T-helper 1 cell treated with Interleukin-12 subunit alpha and Interleukin-12 subunit beta and Interleukin-4 antibody, amounts not matched to agents 30 ng/mL and 1 ng/mL, for 36 hours (primary cell): ENCODE measurements at regions not wholly inside any gene's neighbourhood (a gene's known extent, or its start where the extent isn't known, plus 50 kb on each side); places are given as distances from the start of the nearest gene placed in this dataset.
"Not testable (repeated sequence)": the region's sequence is repeated elsewhere in the genome, so short reads cannot be mapped to it uniquely, and the experiment has no call there.

Experiments used
- intact Hi-C: fragments of 100-400 bp; cut with micrococcal nuclease; formaldehyde crosslinking; loops from one replicate; pipeline ENCODE4 v1.15.1; 2024

DNA sequence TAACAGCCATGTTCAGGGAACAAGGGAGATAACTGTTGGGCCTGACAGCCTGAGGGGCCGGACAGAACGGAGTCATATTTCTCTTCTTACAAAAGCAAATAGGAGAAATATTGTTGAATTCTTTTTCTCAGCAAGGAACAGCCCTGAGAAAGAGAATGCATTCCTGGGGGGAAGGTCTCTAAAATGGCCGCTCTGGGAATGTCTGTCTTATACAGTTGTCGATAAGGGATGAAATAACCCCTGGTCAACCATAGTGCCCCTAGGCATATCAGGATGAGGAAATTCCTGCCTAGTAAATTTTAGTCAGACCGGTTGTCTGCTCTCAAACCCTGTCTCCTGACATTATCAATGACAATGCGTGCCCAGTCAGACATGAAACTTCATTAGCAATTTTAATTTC is 1925.5 kb downstream of the PCDH7 start:
- intact Hi-C loops = no loop called here

DNA sequence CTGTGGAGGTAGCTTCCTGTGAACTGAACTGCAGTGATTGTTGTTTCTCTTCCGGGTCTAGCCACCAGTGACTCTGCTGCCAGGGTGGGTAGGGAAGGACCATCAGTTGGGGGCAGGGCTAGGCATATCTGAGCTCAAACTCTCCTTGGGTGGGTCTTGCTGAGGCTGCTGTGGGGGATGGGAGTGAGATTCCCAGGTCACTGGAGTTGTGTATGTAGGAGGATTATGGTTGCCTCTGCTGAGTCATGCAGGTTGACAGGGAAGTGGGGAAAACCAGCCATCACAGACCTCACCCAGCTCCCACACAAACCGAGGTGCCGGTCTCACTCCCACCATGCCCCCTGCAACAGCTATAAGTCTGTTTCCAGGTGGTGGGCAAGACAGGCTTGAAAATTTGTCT is 1937.8 kb downstream of the PCDH7 start:
- intact Hi-C loops = no loop called here

DNA sequence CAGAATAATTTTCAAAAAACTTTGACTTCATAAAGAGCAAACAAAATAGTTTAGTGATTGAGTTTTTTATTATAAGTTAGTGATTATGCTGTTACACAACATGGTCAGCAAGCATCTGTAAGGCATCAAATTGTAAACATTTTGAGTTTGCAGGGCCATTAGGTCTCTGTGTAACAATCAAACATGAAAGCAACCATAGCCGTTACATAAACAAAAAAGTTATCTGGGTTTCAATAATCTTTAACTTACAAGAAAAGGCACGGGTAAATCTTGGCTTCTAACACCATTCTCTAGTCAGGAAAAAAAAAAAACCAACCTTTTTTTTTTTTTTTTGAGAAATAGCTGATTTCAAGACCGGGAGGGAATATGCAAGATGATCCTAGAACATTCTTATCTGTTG is 1941.1 kb downstream of the PCDH7 start:
- intact Hi-C loops = no loop called here

DNA sequence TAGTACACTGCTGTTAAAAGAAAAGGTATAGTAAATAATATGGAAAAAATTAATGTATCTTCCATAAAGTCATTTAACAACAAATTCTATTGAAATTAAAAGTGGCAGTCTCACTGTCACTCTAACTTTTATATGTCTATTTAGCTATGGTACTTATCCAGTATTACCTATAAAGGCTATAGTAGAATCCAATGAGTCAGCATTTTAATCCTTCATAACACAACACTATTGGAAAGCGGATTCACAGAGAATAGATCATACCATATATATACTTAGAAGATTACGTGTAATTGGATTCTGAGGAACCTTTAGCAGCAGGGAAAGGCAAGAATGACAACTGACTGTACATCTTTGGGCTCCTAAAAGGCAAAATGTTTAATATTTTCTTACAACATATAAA is 1942.6 kb downstream of the PCDH7 start:
- intact Hi-C loops = no loop called here

DNA sequence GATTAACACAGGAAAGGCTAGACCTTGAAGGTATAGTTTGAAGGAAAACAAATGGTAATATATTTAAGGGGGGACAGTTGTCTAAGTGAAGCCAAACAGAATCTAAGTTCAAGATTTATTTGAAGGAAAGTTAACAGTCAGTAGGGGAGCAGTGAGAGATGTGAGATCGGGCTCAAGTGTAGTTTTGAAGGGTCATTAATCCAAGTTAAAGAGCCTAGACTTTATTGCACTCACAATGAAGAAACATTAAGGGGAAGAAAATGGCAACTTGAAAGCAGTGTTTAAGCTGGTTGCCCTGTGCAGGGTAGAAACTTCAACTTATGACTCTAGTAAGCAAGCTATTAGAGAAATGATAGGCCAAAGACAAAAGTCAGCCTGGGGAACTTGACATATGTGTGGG is 1952.2 kb downstream of the PCDH7 start:
- intact Hi-C loops = no loop called here

DNA sequence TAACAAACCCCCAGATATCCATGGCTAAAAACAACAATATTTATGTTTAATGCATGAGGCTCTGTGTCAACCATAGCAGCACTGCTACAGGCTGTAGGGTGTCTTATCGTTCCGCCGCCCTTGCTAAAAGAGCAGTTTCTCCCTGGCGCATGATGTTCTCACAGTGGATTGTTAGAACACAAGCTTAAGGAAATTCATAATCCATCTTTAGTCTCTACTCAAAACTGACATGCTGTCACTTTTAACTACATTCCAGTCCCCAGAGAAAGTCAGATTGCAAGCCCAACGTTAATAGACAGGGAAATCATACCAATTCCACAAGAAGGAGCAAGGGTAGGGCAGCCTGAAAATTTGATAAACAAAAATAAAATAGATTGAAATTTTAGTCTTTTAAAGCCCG is 1960.8 kb downstream of the PCDH7 start:
- intact Hi-C loops = no loop called here

DNA sequence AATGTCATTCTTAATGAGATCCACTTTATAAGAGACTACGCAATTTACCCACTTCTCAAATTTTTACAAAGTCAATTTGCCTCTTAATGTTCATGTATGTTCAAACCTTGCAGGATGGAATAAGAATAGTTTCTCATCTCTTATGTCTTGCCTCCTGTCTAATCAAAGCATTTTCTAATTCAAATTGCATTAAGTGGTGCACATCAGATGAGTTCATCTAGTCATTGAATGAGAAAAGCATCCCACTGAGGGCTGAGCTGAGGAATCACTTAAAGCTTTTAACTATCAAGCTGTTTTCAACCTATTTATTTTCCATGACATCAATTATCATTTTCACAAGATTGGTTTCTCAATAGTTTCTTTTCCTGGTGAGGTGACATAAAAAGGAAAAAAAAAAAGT is 1964.0 kb downstream of the PCDH7 start:
- intact Hi-C loops = no loop called here

DNA sequence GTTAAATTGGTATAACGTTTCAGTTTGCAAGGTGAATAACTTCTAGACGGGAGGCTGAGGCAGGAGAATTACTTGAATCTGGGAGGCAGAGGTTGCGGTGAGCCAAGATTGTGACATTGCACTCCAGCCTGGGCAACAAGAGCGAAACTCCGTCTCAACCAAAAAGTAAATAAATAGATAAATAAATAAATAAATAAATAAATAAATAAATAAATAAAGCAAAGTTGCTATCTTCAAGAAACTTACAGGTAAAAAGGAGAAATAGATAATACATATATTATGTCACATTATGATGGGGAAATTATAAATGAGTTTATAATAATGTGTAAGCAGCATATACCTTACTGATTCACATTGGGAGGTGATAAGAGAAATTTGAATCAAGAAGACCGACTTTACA is 1966.0 kb downstream of the PCDH7 start:
- intact Hi-C loops = no loop called here

DNA sequence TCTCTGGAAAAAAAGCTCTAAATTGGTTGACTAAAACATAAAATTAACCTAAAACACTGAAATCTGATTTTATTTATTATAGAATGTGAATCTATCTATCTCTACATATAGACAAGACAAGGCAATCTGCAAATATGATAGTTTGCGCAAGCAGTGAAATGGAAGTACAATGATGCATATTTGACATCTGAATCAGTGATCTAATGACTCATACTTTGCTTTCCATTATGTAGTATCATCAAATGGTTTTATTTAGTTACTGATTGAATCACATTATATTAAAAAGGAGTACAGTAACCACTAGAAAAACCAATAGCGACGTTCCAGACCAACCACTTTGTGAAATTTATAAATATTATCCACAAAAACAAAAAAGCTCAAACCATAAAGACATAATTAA is 1969.3 kb downstream of the PCDH7 start:
- intact Hi-C loops = no loop called here

DNA sequence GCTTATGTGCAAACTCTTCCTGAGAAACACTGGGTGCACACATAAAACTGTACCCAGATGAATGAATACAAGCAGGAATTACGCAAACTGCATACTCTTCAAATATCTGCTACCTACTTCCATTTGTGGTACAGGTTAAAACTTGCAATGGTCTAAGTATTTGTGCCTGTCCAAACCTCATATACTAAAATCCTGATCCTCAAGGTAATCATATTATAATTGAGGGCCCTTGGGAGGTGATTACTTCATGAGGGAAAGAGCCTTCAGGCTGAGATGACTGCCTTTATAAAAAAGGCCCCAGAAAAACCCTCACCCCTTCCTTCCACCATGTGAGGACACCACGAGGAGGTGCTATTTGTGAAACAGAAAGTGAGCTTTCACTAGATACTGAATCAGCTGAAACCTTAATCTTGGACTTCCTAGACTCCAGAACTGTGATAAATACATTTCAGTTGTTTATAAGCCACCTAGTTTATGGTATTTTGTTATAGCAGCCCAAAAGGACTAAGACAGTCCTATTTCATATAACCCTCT is 1977.2 kb downstream of the PCDH7 start:
- intact Hi-C loops = no loop called here

DNA sequence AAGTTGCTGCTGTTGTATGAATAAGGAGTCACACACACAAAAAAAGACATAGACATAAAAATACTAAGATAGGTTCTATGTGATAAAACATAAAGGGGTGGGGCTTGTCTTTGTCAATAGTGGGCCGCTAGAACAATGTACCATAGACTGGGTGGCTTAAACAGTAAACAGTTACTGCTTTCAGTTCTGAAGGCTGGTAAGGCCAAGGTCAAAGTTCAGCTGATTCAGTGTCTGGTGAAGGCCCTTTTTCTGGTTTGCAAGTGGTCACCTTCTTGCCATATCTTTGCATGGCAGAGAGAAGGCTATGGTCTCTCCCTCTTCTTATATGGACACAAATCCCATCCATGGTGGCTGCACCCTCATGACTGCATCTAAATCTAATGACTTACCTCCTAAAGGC is 1980.7 kb downstream of the PCDH7 start:
- intact Hi-C loops = no loop called here

DNA sequence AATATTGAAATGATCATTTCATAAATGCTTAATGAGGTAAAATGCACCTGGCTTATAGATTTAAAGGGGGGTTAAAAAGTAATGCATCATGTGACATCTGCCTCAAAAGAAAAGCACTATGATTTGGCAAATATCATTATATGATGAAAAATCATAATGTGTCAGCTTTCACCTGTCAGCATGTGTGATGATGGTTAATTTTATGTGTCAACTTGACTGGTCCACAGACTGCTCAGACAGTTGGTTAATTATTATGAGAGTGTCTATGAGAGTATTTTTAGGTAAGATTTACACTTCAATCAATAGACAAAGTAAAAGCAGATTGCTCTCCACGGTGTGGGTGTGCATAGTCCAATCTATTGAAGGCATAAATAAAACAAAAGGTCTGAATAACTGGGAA is 1986.7 kb downstream of the PCDH7 start:
- intact Hi-C loops = no loop called here

DNA sequence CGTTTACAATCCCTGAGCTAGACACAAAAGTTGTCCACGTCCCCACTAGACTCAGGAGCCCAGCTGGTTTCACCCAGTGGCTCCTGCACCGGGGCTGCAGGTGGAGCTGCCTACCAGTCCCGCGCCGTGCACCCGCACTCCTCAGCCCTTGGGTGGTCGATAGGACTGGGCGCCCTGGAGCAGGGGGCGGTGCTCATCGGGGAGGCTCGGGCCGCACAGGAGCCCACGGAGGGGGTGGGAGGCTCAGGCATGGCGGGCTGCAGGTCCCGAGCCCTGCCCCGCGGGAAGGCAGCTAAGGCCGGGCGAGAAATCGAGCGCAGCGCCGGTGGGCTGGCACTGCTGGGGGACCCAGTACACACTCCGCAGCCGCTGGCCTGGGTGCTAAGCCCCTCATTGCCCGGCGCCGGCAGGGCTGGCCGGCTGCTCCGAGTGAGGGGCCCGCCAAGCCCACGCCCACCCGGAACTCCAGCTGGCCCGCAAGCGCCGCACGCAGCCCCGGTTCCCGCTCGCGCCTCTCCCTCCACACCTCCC is 1996.0 kb downstream of the PCDH7 start:
- intact Hi-C loops = not testable (repeated sequence)

DNA sequence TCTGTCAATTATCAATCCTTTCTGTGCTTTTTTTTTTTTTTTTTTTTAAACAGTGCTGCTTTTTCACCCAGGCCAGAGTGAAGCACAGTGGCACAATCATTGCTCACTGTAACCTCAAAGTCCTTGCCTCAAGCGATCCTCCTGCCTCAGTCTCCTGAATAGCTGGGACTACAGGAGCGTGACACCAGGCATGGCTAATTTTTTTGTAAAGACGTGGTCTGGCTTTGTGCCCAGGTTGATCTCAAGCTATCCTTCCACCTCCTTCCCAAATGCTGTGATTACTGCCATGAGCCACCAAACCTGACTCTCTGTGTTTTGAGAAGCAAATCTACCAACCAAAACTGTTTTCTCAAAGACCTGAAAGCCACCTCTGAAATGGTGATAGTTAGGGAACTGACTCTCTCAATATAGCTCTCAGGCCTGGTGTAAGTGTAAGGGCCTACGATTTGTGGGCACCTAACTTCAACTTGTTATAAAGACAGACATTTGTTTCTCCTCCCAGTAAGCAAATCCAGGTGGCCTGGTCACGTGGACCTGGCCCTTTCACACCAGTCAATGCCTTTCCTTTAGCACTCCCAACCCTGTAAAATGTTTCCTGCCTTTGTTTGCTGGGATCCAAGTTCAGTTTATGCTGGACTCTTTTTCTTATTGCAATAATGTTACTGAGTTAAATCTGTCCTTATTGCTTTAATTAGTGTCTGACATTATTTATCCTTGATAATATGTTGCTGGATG is 2015.9 kb downstream of the PCDH7 start:
- intact Hi-C loops = no loop called here

DNA sequence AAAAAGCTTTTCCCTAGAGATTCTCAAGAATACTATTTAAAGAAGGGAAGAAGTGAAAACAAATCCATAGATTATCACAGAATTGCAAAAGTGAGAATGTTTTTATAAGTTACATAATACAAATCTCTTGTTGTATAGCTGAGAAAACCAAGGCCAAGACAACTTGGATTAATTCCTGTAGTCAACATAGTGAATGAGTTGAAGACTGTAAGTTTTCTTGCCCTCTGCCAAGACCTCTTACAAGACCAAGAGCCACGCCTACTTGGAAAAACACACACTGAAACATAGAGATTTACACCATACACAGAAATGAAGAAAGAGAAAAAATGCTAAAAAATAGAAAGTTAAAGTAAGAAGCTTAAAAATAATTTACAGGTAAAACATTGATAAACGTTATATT is 2024.0 kb downstream of the PCDH7 start:
- intact Hi-C loops = no loop called here

DNA sequence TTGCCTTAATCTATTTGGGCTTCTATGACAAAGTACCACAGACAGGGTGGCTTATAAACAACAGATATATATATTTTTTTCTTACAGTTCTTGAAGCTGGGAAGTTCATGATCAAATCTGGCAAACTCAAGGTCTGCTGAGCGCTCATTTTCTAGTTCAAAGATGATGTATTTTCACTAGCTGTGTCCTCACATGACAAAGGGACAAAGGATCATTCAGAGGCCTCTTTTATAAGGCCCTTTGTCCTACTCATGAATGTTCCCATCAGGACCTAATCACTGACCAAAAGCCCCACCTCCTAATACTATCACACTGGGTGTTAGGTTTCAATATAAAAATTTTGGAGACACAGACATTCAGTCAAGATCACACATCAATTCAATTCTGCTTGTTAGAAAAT is 2025.2 kb downstream of the PCDH7 start:
- intact Hi-C loops = no loop called here

DNA sequence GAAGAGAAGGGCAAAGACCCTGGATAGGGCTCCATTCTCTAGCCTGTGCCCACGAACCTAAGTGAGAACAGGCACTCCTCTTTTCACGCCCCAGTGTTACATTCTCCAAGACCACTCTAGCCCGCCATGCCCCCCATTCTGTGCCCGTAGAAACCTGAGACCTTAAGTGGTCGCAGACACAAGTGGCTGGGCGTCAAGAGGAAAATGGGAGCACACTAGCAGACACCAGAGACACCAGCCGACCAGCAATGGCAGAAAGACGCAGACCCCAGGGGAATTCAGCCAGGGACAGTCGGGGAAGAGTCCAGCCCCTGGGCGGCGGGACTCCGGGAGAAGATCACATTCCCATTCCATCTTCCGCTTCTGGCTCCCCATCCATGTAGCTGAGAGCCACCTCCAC is 2027.9 kb downstream of the PCDH7 start:
- intact Hi-C loops = no loop called here

DNA sequence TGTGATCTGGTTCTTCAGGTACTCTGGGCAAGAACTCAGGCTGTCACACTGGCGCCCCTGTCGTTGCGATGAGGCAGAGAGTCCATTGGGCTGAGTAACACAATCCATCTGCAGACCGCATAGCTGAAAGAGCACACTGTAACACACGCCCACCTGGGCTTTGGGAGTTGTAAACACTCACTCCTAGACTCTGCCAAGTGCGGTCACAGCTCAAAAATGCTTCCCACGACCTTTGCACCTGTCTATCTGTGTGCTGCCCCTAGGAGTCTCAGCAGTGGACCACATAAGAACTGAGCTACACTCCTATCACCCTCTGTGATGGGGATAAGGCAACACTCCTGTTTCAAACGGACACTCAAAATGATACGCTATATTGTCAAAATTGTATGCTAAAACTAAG is 2028.3 kb downstream of the PCDH7 start:
- intact Hi-C loops = no loop called here

DNA sequence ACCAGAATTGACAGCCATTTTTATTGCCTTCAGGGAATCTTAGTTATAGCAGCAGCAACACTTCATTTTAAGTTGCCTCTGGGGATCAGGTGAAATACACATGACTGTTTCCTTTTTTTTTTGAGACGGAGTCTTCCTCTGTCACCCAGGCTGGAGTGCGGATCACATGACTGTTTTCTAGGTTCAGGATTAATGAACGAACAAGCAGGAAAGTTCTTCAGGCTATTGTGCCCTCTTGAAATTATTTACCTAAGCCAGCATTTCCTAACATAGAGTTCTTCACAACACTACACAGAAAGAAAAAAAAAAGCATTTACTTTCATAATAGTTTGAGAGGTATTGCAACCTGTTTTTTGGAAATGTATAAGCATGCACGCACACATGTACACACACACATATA is 2032.8 kb downstream of the PCDH7 start:
- intact Hi-C loops = no loop called here

DNA sequence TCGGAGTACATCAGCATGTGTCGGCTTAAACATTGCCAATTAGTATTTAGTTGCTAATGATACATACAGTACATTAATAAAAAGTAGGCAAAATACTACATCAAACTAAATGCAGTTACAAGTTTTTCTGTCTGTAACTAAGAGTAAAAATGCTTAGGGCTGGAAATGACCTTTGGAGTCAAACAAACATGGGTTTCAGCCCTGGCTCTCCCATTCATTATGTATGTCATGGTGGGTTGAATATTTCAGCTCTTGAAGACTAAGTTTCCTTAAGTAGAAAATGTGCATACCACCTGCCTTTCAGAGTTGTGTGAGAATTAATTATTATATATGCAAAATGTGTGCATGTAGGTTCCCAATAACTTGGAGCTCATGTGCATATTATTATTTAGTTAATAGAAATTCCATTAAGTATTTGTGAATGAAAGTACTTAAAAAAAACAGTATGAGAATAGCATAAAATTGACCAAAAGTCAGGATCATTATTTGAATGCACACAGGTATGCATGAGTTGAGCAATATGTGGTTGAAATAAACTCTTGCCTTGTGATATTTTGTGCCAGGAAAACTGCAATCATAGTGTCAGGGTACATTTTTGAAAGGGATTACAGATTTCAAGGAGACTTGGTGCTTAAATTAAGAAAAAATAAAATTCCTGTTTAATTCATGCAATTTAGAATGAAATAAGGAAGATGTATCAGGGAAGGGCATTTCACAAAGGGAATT is 2048.7 kb downstream of the PCDH7 start:
- intact Hi-C loops = no loop called here

DNA sequence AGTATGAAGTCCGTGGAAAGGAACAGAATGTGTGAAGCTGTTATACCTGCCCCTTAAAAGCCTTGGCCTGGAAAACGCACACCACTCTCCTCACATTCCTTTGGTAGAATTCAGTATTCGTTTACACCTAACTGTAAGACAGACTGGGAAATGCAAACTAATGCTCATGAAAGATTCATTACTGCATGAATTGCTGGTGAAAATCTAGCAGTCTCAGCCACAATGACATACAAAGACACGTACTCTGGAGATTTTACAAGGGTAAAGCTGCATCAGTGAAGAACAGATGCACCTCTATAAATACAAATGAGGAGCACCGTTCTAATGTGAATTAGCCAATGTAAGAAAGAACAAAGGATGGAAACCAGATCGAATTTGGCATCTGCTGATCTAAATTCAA is 2051.3 kb downstream of the PCDH7 start:
- intact Hi-C loops = no loop called here

DNA sequence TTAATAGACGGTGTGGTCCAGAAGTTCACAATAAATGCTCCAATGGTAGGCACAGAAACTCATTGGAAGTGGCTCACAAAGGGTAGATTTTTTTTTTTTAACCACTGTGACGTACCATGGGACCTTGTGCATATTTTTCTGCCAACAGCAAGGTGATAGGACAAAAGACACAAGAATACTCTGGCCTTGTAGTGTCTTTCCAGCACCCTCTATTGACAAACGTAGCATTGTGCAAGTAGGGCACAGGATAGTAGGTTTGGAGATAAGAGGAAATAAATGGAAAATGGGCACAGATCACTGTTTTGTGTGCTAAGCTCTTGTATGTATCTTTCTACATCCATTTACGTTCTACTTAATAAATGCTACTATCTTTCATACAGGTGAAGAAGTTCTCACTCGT is 2054.9 kb downstream of the PCDH7 start:
- intact Hi-C loops = no loop called here
